HG02678 (cell line): ENCODE measurements at regions not wholly inside any gene's neighbourhood (a gene's known extent, or its start where the extent isn't known, plus 50 kb on each side); places are given as distances from the start of the nearest gene placed in this dataset.

ENCODE experiments used
- ATAC-seq: cut with Tn5 transposase; IDR thresholded peaks from one replicate; pipeline ENCODE4 v1.9.1; 2021; ENCODE audit warnings: mild to moderate bottlenecking, moderate library complexity; ENCODE audit not compliant: unreplicated experiment

DNA sequence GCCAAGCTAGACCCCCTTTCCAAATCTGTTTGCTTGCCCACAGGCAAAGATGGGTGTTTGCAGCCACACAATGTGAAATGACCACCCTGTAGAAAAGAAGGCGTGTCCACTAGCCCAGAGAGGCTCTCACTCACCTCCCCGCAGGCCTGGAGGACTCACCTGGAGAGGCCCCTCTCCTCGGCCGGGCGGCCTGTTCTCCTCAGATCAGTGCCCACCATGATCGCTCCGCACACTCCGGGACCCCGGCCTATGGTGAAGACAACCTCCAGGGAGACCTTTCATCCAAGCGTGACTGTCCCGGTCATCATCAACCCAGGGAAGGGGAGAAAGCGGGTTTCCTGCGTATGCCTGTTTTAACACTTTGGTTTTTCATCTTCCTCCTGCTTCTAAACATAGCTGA, 328.7 kb upstream of the SALL3 start:
- no peak for ATAC-seq

DNA sequence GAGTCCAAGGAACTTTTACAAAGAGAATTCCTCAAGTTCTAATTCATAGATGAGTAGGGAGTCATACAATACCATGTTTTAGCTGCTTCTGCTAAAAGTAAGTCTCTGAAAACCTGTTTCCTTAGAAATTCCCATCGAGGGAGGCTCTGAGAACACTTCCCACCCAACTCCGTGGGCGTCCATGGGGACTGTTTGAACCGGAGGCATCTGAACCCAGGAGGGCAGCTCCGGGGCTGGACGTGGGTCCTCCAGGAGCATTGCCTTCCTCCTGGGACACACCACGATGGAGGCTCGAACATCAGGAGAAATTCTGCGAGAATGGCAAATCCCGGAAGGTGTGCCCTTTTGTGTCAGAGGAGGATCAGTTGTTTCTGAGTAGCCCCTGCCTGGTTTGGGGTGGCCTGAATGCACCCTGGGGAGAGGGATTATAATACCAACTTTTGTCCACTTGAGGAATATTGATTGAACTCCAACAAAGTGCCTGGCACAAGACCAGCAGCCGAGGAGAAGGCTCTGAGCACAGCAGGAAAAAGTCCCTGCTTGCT, 327.5 kb upstream of the SALL3 start:
- no peak for ATAC-seq

DNA sequence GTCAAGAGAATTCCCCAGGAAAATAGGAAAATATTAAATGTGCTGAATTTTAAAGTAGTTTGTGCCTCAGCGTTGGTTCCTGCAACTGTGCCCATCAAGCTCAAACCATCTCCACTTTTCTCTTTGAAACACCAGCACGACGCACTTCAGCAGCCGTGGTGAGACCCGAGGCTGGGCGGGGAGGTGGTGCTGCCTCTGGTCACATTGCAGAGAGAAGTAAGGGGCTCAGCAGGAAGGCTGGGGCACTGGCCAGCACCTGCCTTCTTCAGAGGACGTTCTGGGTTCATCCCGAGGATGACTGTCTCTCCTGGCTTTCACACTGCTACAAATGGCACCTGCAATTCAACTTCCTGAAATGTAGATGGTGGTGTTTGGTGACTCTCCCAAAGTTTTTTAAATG, 323.7 kb upstream of the SALL3 start:
- no peak for ATAC-seq

DNA sequence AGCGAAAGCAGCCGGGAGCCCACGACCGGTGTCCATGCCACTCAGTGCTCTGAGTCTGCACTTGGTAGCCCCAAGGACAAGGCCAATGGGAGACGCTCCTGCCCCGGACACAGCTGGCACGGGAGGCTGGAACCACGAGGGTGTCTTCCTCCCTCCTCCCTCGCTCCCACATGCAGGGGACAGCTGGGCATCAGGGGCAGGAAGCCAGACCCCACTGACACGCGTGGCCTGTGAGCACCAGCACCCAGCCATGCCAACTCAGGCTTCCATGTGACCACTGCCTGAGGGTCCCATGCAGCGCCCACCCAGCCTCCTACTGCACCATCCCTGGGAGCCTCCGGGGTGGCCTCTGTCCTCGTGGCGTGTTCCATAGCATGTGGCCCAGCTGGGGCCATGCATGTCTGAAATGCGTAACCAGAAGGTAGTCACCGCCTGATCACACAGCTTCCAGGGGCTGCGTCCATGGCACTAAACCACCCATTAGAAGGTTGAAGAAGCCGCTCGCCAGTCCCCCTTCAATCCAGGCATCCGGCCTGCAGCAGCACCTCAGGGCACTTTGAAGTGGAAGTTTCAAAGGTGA, 323.2 kb upstream of the SALL3 start:
- no peak for ATAC-seq

DNA sequence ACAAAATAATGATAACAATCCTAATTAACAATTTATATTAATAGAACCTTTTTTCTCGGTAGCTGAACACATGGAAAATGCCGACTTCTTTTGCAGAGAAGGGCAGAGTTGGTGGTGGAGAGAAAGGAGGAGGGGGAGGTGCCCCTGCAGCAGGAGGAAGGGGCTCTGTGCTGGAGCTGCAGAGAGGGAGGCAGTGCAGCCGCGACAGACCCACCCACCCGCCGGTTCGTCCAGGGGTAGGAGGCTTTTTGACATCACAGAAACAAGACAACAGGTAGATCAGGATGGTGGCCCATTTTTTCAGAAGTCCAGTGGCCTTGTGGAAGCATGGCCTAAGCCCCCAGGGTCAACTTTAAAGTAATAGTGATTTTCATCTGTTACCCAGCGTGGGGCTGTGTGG, 321.1 kb upstream of the SALL3 start:
- ATAC-seq, result no peak

DNA sequence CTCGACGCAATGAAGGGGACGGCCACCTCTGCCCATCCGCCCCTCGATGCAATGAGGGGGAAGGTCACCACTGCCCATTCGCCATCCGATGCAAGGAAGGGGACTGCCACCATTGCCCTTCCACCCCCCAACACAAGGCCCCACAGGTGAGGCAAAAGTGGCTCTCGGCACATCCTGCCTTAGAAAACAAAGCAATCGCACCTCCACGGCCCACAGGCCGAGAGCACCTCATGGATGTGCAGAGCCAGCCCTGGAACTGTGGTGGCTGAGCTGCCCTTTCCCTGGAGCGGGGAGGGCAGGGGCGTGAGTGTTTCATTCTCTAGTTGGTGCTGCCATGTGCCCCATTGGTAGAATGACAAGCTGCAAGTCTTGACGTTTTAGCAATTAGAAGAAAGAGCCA, 320.6 kb upstream of the SALL3 start:
- no peak for ATAC-seq

DNA sequence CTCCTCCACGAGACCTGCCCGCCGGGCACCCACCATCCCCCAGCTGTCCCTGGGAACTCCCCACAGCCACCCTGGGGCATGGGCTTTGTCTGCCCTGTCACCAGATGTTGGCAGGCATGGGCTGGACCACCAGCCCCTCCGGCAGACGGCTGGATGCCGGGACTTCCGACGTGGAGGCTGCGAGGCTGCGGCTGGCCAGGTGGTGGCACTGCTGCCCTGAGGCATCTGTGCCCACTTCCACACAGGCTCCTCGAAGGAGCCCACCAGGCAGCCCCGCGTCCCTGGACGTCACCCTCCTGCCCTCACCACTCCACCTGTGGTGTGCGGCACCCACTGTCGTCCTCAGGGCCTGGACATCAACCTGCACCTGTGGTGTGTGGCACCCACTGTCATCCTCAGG, 319.9 kb upstream of the SALL3 start:
- ATAC-seq, result no peak

DNA sequence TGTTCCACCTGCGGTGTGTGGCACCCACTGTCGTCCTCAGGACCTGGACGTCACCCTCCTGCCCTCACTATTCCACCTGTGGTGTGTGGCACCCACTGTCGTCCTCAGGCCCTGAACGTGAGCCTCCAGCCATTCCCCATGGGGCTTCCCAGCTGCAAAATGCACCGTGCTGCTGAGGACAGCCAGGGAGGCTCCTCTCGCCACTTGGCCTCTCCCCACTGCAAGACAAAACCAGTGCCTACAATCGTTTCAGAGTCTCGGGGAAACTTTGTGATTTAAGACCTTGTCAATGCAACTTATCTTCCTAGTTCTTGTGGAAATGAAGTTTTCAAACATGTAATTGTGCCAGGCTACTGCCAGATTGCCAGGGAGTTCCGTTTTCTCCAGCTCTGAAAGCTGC, 319.3 kb upstream of the SALL3 start:
- ATAC-seq, result no peak

DNA sequence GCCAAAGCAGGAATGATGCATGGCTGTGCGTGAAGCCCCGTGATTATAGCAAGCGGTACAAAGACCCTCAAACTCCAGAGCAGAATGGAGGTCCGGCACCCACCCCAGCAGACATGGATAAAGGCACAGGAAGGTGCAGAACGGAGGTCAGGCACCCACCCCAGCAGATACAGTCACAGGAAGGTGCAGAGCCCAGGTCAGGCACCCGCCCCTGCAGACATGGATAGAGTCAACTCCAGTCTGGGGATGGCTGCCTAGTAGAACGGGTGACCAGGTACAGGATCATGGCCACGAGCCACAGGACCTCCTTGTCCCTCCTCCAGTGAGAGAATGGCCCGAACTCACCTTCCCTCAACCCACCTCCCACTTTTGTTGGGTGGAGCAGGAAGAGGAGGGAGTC, 318.3 kb upstream of the SALL3 start:
- no peak for ATAC-seq

DNA sequence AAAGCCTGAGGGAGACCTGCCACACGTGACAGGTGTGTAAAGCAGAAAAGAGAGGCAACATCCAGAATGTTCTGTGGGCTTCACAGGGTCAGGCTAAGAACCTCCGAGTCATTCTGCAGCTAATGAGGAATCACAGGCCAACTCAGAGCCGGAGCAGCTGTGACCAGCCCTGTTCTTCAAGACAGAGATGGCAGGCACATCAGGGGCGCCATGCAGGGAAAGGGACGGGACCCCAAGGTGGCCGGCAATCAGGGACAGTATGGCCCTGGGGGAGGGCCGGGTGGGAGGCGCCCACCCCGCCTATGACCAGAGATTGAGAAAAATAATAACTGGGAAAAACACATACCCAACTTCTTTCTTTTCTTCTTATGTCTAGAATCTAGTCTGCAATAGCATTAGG, 316.7 kb upstream of the SALL3 start:
- ATAC-seq, result no peak

DNA sequence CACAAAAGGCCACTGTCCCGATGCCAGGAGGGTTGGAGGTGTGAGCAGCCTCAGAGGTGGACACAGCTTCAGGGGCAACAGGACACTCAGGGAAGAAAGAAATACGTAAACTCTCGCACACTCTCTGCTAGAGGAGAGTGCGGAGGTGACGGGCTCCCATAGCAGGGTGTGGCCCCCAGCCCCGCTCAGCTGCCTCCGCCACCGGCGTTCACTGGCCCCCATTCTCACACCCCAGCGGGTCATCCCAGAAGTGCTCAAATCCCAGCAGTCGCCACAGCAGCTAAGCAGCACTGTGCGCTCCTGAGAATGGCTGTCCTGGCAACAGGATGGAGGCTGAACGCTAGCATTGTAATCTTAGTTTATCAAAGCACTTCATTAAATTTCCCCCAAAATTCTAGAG, 315.6 kb upstream of the SALL3 start:
- ATAC-seq, result no peak

DNA sequence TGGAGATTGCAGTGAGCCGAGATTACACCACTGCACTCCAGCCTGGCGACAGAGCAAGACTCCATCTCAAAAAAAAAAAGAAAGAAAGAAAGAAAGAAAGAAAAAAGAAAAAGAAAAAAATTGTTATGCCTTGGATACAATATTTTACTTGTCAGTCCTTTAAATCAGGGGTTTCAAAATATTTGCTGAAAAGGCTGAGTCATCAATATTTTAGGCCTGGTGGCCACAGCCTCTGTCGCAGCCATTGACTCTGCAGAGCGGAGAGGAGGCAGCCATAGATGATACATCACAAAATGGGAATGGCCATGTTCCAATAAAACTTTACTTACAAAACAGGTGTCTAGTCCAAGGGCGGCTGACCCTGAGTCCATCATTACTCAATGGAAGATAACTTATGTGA, 314.8 kb upstream of the SALL3 start:
- no peak for ATAC-seq

DNA sequence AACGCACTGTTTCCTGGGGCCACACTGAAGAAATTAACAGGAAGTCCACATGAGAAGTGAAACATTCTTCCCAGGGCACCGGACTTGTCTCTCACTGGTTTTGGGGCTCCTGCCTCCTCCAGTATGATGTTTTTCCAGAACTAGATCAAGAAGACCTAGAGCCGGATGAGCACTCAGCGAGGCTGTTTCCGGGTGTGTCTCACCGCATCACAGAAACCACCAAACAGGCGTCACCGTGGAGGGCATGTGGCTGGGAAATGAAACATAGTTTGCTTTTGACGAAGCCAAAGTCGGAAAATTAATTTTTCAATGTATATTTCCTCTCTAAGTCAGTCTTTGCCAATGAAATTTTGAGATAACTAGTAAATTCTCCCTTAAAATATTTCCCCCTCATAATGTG, 314.0 kb upstream of the SALL3 start:
- ATAC-seq, result no peak

DNA sequence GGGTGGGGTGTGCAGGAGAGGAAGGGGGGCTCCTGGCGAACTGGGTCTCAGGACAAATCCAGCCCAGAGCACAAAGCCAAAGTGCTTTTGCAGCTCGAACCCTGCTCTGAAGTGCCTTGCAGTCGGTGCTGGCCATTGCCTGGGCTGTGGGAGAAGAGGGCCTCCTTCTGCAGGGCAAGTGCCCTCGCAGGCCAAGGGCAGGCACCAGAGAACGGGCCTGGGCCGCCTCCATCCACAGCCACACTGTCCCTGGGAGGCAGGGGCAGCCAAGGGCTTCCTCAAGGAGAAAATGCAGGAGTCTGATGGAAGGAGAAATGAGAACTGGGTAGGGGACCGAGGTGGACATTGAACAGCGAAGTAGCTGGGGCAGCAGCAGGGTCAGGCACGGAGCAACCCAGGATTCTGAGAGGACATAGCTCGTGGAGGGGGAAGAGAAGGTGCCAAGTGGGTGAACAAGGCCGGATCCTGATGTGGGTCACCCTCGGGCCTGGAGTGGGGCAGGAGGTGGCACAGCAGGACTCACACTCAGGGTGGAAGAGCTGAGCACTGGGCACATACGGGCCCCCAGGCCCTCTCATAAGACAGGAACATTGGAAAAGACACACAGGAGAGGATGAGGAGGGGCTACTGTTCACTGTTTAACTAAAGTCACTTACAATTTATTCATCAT, 312.8 kb upstream of the SALL3 start:
- no peak for ATAC-seq

DNA sequence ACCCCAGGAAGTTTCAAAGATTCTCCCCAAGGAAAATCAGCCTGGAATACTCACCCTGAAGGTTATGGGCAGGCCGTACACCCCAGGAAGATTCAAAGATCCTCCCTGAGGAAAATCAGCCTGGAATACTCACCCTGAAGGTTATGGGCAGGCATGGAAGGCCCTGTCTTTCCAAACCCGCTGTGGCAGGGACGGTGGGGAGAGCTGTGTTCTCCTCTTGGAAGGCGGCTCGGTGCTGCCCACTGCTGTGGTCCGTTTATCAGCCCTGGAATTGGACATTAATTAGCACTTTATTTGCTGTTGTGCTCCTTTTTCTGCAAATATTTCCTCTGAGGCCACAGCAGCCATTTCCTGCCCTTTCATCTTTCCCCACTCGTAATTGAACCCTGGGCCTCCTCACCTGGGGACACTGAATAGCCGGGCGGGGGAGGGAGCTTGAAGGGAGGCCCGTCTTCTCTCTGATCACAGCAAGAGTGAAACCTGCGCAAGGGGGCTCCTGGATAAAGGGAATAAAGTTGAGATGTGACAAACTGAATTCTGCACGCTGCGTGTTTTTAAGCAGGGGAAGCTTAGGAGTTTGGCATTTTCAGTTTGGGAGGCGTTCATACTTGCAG, 308.7 kb upstream of the SALL3 start:
- no peak for ATAC-seq

DNA sequence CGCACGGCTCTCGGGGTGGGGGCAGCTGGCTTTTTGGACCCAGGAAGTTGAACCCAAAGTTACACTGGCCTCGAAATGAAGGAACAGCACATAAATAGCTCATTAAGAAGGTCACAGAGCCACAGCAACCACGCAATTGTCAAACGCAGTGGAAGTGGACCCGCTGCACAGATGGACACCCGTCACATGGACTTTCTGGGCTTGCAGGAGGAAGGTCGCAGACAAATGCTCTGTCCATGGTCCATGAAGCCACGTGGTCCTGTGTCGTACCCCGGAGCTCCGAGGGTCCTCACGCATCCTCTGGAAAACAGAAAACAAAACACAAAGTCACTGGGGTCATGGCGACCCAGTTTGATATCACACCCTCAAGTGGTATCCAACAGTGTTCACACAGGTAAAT, 308.1 kb upstream of the SALL3 start:
- no peak for ATAC-seq

DNA sequence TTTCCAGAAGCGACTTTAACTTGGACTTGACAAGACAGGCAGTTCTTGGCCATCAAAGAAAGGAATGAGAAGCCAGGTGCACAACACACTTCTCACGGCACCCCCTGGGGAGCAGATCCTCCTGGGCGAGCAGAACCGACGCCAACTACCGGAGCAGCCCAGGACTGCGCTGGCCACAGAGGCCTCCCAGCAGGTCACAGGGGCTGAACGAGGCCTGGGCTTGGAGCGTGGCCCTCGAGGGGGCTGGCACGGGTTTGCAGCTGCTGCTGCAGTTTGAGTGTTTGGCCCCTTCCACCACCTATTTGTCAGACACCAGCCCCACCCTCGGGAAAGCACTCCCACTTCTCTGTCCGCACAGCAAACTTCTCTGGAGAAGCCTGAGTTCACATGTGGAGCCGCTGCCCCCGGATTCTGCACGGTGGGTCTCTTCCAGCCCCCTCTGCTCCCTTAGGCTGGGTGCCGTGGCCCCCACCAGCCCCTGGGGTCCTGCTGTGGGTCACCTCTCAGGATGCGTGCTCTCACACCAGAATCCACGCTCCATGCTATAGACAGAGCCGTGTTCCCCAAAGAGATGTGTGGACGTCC, 306.7 kb upstream of the SALL3 start:
- no peak for ATAC-seq

DNA sequence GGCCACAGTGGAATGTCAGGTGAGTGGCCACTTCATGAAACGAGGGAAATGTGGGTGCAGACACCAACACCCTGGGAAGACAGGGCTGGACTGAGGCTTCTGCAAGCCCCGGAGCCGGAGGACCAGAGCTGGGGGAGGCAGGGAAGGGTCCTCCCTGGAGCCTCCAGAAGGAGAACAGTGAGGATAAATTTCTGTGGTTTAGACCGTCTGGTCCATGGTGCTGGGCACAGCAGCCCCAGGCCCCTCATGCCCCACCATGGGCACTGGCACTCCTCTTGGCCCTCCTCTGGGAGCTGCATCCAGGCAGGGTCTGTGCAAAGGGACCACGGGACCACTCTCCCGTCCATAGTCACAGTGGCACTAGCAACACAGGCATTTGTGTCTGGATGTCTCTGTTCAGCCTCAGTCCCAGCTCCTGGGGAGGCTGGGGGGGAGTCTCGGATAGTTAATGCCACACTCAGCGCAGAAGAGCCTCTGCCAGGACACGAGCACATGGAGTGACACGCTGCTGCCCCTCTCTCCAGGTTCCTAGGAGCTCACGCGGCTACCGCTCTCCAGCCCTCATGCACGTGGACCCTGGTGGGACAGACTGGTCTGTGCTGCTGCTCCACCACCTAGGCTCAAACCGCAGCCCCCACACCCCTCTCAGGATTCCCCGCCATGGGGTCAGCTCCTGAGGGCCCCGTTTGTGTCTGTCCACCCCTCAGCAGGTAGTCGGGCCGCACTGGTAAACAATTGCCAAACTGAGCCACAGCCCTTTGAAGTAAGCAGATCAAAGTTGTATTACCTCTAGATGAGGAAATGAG, 305.9 kb upstream of the SALL3 start:
- ATAC-seq, result no peak

DNA sequence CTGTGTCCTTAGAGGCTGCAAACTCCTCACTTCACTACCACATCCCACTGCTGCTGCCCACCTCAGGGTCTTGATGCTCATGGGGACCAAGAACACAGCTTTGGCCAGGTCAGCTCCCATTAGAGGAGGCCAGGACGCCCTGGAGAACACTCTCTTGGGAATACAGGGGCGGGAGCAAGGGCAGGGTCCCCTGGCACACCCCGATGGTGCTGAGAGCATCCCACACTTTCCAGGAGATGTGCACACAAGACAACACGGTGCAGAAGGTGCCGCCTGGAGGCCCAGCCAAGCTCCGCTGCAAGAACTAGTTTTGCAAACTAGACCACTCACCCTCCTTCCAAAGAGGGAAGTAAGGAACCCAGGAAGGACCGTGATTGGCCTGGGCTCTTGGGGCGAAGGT, 304.4 kb upstream of the SALL3 start:
- ATAC-seq, result no peak

DNA sequence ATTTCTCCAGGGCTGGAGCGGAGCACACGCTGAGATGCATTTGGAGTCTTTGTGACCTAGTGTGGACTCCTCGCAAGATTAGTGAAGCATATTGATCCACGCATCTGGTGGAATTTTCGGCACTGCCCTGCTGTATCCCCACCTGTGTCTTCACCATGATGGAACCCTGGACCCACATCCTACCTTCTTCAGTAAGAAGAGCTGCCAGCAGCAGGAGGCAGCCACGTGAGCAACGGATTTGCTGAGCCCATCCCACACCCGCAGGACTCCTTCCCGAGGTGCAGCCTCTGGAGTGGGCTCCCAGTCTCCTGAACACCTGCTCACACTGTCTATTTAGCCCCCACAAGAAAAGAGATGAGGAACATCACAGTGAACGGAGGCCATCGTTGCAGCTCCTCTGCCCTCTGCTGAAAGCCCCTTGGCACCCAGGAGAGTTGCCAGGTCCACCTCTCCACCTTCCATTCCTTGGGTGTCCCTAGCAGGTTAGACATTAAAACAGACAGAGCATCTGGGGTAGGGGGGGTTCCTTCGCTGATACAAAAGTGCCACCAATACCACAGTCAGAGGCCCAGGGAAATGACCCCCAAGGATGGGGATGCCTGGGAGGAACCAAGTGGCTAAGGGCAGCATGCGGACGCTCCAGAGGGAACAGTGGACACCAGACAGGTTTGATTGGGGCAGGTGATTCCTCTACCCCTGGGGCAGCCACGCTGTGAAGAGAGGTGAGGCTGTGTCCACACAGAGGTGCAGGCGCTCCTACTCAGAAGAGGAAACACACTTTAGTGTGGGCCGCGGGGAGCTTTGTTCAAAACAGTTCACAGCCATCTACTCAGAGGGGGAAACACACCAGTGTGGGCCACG, 302.8 kb upstream of the SALL3 start:
- no peak for ATAC-seq
